Mesenchymal stem cell (in vitro differentiated cells and primary cell): ENCODE measurements at regions not wholly inside any gene's neighbourhood (a gene's known extent, or its start where the extent isn't known, plus 50 kb on each side); places are given as distances from the start of the nearest gene placed in this dataset.

Experiments used
- DNase-seq: peaks from one replicate; pipeline ENCODE4 v3.0.0-alpha.2; 2013
- H2AFZ ChIP-seq: one replicate; pipeline ENCODE4 v1.6.1; 2013; ENCODE audit warnings: low read depth, mild to moderate bottlenecking, control low read depth, inconsistent platforms, low read length, moderate library complexity
- H2AK5ac ChIP-seq: 2 replicates; pipeline ENCODE4 v1.6.1; 2013; ENCODE audit warnings: low read length, moderate library complexity, mild to moderate bottlenecking, inconsistent platforms; ENCODE audit not compliant: severe bottlenecking
- H2BK120ac ChIP-seq: one replicate; pipeline ENCODE4 v1.6.1; 2013; ENCODE audit warnings: low read depth, mild to moderate bottlenecking, inconsistent platforms, low read length, moderate library complexity
- H2BK12ac ChIP-seq, 2 experiments: one replicate each; pipeline ENCODE4 v1.6.1; 2013; ENCODE audit warnings: inconsistent platforms in 2 of 2, low read length in 2 of 2, mild to moderate bottlenecking in 2 of 2, moderate library complexity in 2 of 2, control low read depth in 1 of 2
- H2BK15ac ChIP-seq: one replicate; pipeline ENCODE4 v1.6.1; 2013; ENCODE audit warnings: mild to moderate bottlenecking, low read depth, inconsistent platforms; ENCODE audit not compliant: poor library complexity, severe bottlenecking
- H2BK5ac ChIP-seq: 2 replicates; pipeline ENCODE4 v1.6.1; 2013; ENCODE audit warnings: low read depth, mild to moderate bottlenecking, low read length, control low read depth, inconsistent platforms; ENCODE audit not compliant: poor library complexity, severe bottlenecking
- H3K14ac ChIP-seq, 2 experiments: one replicate each; pipeline ENCODE4 v1.6.1; 2013; ENCODE audit warnings: inconsistent platforms in 2 of 2, low read length in 2 of 2, control low read depth in 1 of 2, mild to moderate bottlenecking in 1 of 2, moderate library complexity in 1 of 2
- H3K18ac ChIP-seq, 2 experiments: one replicate each; pipeline ENCODE4 v1.6.1; 2013; ENCODE audit warnings: inconsistent platforms in 2 of 2, low read length in 2 of 2, control low read depth in 1 of 2, low read depth in 1 of 2, mild to moderate bottlenecking in 1 of 2
- H3K23ac ChIP-seq, 2 experiments: one replicate each; pipeline ENCODE4 v1.6.1; 2013; ENCODE audit warnings: inconsistent platforms in 2 of 2, low read length in 2 of 2, mild to moderate bottlenecking in 2 of 2, moderate library complexity in 2 of 2, control low read depth in 1 of 2
- H3K27ac ChIP-seq: 2 replicates; pipeline ENCODE4 v1.5.1; 2013; ENCODE audit warnings: mild to moderate bottlenecking, moderate library complexity, low read length, control low read depth, inconsistent platforms; ENCODE audit not compliant: poor library complexity, severe bottlenecking
- H3K27me3 ChIP-seq, 2 experiments: 2 replicates each; pipeline versions ENCODE4 v1.6.1 to v1.7.0; 2013; ENCODE audit warnings: low read length in 2 of 2, mild to moderate bottlenecking in 2 of 2, moderate library complexity in 2 of 2, control low read depth in 1 of 2, inconsistent platforms in 1 of 2; ENCODE audit not compliant: control insufficient read depth in 1 of 2, insufficient read depth in 1 of 2
- H3K36me3 ChIP-seq, 2 experiments: 2 replicates each; pipeline versions ENCODE4 v1.6.1 to v1.7.0; 2013; ENCODE audit warnings: low read length in 2 of 2, control low read depth in 1 of 2, inconsistent platforms in 1 of 2, low read depth in 1 of 2, mild to moderate bottlenecking in 1 of 2; ENCODE audit not compliant: insufficient read depth in 2 of 2, control insufficient read depth in 1 of 2
- H3K4ac ChIP-seq, 2 experiments: one replicate each; pipeline ENCODE4 v1.6.1; 2013; ENCODE audit warnings: inconsistent platforms in 2 of 2, low read length in 2 of 2, mild to moderate bottlenecking in 2 of 2, moderate library complexity in 2 of 2, control low read depth in 1 of 2, low read depth in 1 of 2
- H3K4me1 ChIP-seq: 2 replicates; pipeline ENCODE4 v1.6.1; 2013; ENCODE audit warnings: low read depth, low read length, control low read depth; ENCODE audit not compliant: control insufficient read depth, insufficient read depth
- H3K4me2 ChIP-seq: 2 replicates; pipeline ENCODE4 v1.6.1; 2013; ENCODE audit warnings: low read length, mild to moderate bottlenecking, inconsistent platforms; ENCODE audit not compliant: poor library complexity, severe bottlenecking
- H3K4me3 ChIP-seq, 2 experiments: 2 replicates each; pipeline versions ENCODE4 v1.5.1 to v1.7.0; 2013; ENCODE audit warnings: low read length in 2 of 2, mild to moderate bottlenecking in 2 of 2, control low read depth in 1 of 2, low read depth in 1 of 2; ENCODE audit not compliant: insufficient read depth in 1 of 2
- H3K79me1 ChIP-seq: replicated peaks from 2 replicates; pipeline ENCODE4 v1.6.1; 2013; ENCODE audit warnings: mild to moderate bottlenecking, control low read depth, low read length, inconsistent platforms; ENCODE audit not compliant: poor library complexity, severe bottlenecking
- H3K9ac ChIP-seq: 2 replicates; pipeline ENCODE4 v1.7.0; 2013; ENCODE audit warnings: mild to moderate bottlenecking, low read length, moderate library complexity
- H3K9me3 ChIP-seq: 2 replicates; pipeline ENCODE4 v1.7.0; 2013; ENCODE audit warnings: mild to moderate bottlenecking, low read length; ENCODE audit not compliant: control insufficient read depth
- H4K8ac ChIP-seq: one replicate; pipeline ENCODE4 v1.6.1; 2013; ENCODE audit warnings: inconsistent platforms, mild to moderate bottlenecking, low read length, moderate library complexity
- H4K91ac ChIP-seq: one replicate; pipeline ENCODE4 v1.6.1; 2013; ENCODE audit warnings: mild to moderate bottlenecking, low read length, inconsistent platforms
- WGBS: methylation state at CpG from one replicate; pipeline ENCODE4 v1.1.7; 2013; ENCODE audit warnings: mixed read lengths; 5-methylcytosine and 5-hydroxymethylcytosine counted together

DNA sequence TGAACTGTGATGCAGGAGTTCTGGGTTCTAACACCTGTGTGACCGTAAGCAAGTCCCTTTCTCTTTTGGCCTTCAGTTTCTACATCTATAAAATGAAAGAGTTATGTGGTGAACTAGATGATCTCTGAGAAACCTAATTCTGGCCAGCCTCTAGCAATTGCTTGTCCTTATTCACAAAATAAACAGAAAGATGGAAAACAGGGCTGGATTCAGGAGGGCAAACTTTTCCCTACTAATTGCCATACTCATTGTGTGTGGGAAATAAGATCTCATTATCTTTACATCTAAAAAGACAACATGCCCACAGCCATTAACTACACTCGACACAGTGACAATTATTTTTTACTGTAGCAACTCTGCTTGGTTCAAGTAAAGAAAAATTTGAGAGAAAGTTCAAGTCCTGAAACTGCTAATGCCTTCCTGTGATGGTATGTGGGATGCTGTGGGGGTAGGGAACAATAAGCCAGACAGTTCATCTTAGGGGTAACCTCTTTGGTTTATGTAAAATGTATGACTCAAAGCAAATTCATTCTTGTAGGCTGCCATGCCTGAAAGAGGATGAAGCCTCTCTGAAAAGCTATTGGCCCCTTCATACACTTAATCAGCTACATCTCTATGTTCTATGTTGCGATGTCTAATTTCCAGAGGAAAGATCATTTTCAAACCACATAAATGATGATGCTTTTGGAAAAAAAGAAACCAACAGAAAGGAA lies 177.6 kb upstream of the BCL6 start:
- Histone ChIP-seq H3K23ac (no peak overlapping the region), H3K27me3 (no peaks in the 10 kb centered on the region)

DNA sequence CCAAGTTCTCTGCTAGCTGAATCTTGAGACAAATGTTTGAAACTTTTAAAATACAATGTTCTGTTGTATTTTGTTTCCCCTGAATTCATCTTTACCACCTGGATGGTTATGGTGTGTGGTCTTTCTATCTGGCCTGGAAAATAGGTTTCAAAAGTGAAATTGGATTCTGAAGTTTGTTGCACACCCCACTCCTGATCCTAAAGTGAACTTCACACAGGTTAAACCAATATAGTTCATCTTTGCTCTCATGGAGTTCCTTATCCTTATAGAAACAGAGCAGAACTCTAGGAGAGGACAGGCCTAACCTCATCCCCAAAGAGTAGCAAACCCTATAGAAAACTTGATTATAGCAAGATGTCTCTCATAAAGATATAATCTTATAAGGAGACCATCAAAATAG lies 179.4 kb upstream of the BCL6 start:
- H3K9me3 ChIP-seq, result peaks cover 13% of the 10 kb centered on the region
- H3K9ac ChIP-seq, result no peak overlapping the region
- H2AFZ ChIP-seq, result no peak overlapping the region
- no peak overlapping the region for H3K4me2 ChIP-seq
- DNase-seq, result no peak
- peaks cover 1% of the 10 kb centered on the region for H3K4me1 ChIP-seq
- no peak overlapping the region for H3K23ac ChIP-seq
- no peak overlapping the region for H3K27ac ChIP-seq
- H3K4me3 ChIP-seq, result no peak overlapping the region
- H2BK120ac ChIP-seq, result no peak overlapping the region
- H2BK15ac ChIP-seq, result no peak overlapping the region
- H3K18ac ChIP-seq, result no peak overlapping the region
- no peak overlapping the region for H2AK5ac ChIP-seq
- no peak overlapping the region for H2BK12ac ChIP-seq
- no peak overlapping the region for H4K91ac ChIP-seq
- no peaks in the 10 kb centered on the region for H3K36me3 ChIP-seq
- H2BK5ac ChIP-seq, result no peak overlapping the region
- no peak overlapping the region for H4K8ac ChIP-seq
- no peak overlapping the region for H3K4ac ChIP-seq
- H3K27me3 ChIP-seq, result no peaks in the 10 kb centered on the region
- no peak overlapping the region for H3K14ac ChIP-seq
- no peaks in the 10 kb centered on the region for H3K79me1 ChIP-seq

More for the DNA sequence above, 177.6 kb upstream of the BCL6 start:
- peak; percentile 51 for DNase-seq
- Histone ChIP-seq H2BK15ac (no peak overlapping the region), H2BK12ac (no peak overlapping the region), H4K91ac (no peak overlapping the region), H3K27ac (no peak overlapping the region), H3K4me3 (no peak overlapping the region), H2AFZ (no peak overlapping the region), H3K4me2 (no peak overlapping the region), H3K9ac (no peak overlapping the region), H3K36me3 (no peaks in the 10 kb centered on the region), H3K18ac (no peak overlapping the region), H3K4ac (no peak overlapping the region), H2AK5ac (no peak overlapping the region), H2BK120ac (no peak overlapping the region), H3K79me1 (no peaks in the 10 kb centered on the region), H2BK5ac (no peak overlapping the region), H3K14ac (no peak overlapping the region), H4K8ac (no peak overlapping the region), H3K9me3 (peaks cover 13% of the 10 kb centered on the region), H3K4me1 (peaks cover 1% of the 10 kb centered on the region)
- 72% methylated on average over 2 of the region's 3 CpGs for WGBS

DNA sequence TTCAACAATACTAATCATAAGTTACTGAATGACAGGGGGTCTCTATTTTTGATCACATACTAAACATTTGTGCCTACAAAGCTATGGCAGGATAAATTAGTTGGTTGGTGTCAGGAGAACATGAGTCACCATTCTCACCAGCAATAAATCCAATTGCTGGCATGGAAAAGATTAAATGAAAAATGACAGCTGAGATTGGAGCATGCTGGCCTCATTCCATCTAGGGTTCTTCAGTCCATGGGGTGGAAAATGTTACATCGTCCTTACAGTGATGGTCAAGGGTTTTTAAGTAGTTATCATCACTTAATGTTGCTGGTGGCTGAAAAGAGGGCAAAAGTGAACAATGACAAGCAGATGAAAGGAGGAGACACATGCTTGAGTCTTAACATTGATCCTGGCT lies 180.1 kb upstream of the BCL6 start:
- no peak overlapping the region for H4K91ac ChIP-seq
- peaks cover 13% of the 10 kb centered on the region for H3K9me3 ChIP-seq
- H3K36me3 ChIP-seq, result no peaks in the 10 kb centered on the region
- no peak overlapping the region for H2BK12ac ChIP-seq
- no peak overlapping the region for H3K9ac ChIP-seq
- 71% methylated on average over 1 of the region's 1 CpG for WGBS
- H3K4me1 ChIP-seq, result peaks cover 1% of the 10 kb centered on the region
- H3K23ac ChIP-seq, result no peak overlapping the region
- no peak overlapping the region for H3K18ac ChIP-seq
- no peak overlapping the region for H3K4me3 ChIP-seq
- no peak overlapping the region for H2AK5ac ChIP-seq
- no peak overlapping the region for H3K4me2 ChIP-seq
- DNase-seq, result peak; percentile 30
- H3K4ac ChIP-seq, result no peak overlapping the region
- no peaks in the 10 kb centered on the region for H3K79me1 ChIP-seq
- H3K27ac ChIP-seq, result no peak overlapping the region
- no peak overlapping the region for H2BK120ac ChIP-seq
- H4K8ac ChIP-seq, result no peak overlapping the region
- H2AFZ ChIP-seq, result no peak overlapping the region
- no peaks in the 10 kb centered on the region for H3K27me3 ChIP-seq
- no peak overlapping the region for H2BK15ac ChIP-seq
- no peak overlapping the region for H3K14ac ChIP-seq
- no peak overlapping the region for H2BK5ac ChIP-seq

DNA sequence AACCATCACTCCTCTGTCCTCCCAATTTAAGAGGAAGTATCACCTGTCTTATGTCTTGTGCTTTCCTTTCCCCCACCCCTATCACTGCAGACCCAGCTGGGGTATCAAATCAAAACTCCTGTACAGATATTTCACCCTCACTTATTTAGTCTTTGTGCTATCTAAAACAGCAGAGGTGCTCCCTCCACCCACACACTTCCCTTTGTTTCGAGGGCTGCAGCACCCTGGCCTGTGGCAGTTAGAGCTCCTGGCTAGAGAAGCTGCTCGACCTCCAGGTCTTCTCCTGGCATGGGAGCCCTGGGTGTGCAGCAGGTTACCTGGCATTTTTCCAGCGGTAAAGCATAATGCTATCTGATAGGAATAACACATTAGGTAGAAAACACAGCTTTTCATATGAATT lies 181.4 kb upstream of the BCL6 start:
- Histone ChIP-seq H3K9ac (no peak overlapping the region), H2BK15ac (no peak overlapping the region), H2BK12ac (no peak overlapping the region), H3K27me3 (no peaks in the 10 kb centered on the region), H2BK5ac (no peak overlapping the region), H3K4me3 (no peak overlapping the region), H3K4me1 (peaks cover 3% of the 10 kb centered on the region), H2AK5ac (no peak overlapping the region), H3K79me1 (no peaks in the 10 kb centered on the region), H2BK120ac (no peak overlapping the region), H3K36me3 (no peaks in the 10 kb centered on the region), H3K18ac (no peak overlapping the region), H4K91ac (no peak overlapping the region), H3K23ac (no peak overlapping the region), H2AFZ (no peak overlapping the region), H3K4ac (no peak overlapping the region), H4K8ac (no peak overlapping the region), H3K4me2 (no peak overlapping the region), H3K9me3 (peaks cover 13% of the 10 kb centered on the region), H3K14ac (no peak overlapping the region), H3K27ac (no peak overlapping the region)
- 100% methylated on average over 2 of the region's 3 CpGs for WGBS
- DNase-seq, result no peak
